HG03460 (cell line): ENCODE measurements at regions not wholly inside any gene's neighbourhood (a gene's known extent, or its start where the extent isn't known, plus 50 kb on each side); places are given as distances from the start of the nearest gene placed in this dataset.
"Not testable (repeated sequence)": the region's sequence is repeated elsewhere in the genome, so short reads cannot be mapped to it uniquely, and the experiment has no call there.

Experiments used
- ATAC-seq: cut with Tn5 transposase; IDR thresholded peaks from one replicate; pipeline ENCODE4 v1.9.1; 2021; ENCODE audit not compliant: unreplicated experiment

DNA sequence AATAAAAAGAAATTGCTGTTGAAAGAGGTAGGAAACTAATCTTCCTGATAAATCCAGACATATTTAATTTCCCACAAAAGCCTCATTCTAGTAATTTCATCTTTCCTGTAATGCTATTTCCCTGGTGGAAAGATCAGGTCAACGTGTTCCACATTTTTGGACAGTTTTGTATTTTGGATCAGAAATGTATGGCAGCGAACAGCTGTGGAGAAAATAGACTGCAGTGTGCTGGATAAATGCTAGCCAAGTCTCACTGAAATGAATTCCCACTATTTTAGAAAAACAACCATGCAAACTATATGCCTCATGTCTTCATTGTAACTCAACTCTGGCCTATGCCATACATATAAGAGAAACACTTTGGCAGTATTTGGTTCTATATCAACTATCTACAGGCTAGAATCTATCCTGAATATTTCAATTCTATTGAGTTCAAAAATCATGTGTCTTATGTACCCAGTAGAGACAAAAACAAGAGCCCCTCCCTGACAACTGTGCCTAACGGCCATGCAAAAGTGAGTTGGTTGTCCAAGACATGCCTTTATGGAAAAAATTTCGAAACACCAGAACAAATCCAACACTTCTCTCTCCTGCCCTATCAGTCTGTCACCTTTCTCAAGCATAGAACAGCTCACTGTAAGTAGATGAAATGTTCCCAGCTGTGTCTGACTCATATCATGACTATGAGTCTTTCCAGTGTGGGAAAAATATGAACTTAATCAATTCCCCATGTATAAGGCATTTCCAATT, 191.3 kb upstream of the NREP start:
- ATAC-seq, result no peak

DNA sequence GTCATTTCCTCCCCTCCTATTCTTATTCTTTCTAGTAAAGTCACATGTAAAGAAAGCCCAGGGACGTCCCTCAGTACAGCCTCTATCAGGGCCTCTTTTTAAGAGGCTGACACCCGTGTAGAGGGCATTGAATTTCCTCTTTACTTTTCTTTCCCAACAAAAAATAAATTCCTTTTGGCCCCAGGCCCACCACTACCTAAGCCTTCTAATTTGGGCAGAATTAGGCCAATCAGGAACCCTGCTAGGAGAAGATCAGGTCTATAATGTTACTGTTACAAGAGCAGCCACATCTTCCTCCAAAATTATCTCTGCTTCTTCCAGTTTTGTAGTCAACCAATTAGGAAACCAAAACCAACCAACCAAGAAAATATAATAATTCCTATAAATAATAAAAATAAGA, 189.6 kb upstream of the NREP start:
- no peak for ATAC-seq

DNA sequence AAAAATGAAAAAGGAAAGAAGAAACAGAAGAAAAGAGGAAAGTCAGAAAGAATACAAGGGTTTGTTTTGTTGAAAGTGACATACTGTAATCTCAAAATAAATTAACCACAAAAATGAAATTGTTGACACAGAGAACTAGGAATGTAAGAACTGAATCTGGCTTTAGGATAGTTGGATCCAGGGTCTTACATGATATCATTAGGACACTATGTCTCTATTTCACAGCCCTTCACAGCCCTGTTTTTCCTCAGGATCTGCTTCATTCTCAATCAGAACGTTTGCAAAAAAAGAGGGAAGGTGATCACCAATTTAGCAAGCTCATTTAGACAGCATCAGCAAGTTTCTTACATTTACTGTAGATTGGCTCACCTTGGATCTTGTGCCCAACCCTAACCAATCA, 188.5 kb upstream of the NREP start:
- no peak for ATAC-seq

DNA sequence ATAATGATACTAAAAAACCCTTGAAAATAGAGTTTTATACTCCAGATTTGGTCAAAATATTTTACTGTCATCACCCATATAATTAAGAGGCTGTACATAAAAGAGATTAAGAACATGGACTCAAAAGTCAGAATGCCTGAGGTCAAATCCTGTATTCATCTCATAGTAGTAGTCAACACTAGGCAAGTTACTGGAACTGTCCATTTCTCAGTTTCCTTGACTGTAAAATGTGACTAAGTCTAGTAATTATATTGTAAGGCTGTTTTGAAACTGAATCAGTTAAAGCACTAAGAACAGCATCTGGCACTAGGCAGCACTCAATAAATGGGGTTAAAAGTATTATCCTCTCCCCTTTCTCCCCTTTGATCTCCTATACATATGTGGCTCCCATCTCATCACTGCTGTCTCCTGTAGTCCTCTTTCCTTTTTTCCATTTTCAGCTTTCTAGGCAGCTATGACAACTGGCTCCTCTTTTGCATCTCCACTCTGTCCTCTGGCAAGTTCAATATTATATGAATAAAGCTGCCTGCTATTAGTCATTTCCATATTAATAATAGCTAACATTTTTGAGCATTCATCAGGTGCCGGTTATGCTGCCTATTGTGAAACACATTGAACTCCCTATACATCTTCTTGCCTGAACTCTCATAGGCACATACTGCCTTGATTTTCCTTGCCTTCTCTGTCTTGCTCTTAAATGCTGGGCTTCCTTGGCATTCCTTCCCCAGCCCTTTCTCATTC, 185.8 kb upstream of the NREP start:
- no peak for ATAC-seq

- no peak for ATAC-seq
Measured at GRCh38 chr5:111942201-111942600, 185.2 kb upstream of the NREP start.

DNA sequence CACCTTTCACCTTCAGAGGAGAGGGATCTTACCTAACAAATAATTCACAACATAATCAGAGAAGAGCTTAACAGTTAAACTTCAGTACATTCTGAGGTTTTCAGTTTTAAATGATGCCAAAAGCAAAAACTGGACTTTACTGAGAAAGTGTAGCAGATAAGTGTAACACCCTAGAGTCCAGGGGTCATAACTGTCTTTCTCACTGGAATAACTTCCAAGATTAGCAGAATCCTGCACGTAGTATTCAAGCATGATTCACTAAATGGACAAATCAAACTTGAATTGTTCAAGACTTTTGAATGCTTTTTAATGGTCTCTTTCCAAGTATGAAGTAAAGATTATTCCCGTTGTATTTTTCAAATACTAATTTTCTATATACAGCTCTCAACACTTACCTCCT, 180.1 kb upstream of the NREP start:
- ATAC-seq, result no peak

DNA sequence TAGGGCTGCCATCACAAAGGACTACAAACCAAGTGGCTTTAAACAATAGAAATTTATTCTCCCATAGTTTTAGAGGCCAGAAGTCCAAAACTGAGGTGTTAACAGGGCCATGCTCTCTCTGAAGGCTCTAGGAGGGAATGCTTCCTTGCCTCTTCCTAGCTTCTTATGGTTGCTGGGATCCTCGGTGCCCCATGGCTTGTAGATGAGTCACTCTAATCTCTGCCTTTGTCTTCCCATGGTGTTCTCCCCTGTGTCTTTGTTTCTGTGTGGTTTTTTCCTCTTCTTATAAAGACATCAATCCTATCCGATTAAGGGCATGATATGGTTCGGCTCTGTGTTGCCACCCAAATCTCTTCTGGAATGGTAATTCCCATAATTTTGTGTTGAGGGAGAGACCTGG, 178.8 kb upstream of the NREP start:
- ATAC-seq, result no peak

- no peak for ATAC-seq
Measured at GRCh38 chr5:111935009-111935408, 178.0 kb upstream of the NREP start.

DNA sequence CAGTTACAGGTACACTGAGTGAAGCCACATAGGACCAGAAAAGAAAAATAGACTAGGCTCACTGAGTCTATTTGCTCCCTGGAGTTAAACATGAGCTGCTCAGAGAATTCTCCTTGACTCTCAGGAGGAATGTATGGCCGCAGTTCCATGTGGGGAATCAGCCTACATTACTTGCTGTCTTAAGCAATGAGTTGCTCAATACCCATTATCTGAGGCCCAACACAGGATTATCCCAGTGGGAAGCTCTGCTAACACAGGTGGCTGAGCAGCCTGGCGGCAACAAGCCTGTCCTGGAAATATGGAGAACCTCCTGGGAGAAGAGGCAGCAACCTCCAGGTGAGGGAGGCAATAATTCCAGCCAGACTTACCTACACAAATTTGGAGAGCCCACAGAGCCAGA, 177.5 kb upstream of the NREP start:
- no peak for ATAC-seq

- no peak for ATAC-seq
Measured at GRCh38 chr5:111933086-111933485, 176.1 kb upstream of the NREP start.

GRCh38 chr5:111932628-111933027, 175.6 kb upstream of the NREP start:
- no peak for ATAC-seq

DNA sequence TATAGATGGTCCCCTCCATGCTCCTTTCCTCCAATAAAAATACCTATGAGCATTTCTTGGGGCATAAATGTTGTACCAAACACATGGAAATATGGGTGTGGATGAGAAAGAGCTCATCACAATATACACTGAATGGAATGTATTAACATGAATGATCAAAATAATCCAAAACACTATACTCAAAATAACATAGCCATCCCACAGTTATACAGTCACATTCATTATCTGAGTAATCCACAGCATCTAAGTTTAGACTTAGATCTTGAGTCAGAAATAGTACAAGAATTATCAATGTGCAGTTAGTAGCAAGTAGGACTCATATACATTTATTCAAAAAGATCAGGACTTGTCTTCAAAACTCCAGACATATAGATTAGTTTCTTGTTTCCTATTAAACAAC, 175.2 kb upstream of the NREP start:
- ATAC-seq, result no peak

- no peak for ATAC-seq
Measured at GRCh38 chr5:111931655-111932054, 174.7 kb upstream of the NREP start.

- ATAC-seq, result no peak
Measured at GRCh38 chr5:111930905-111931461, 174.0 kb upstream of the NREP start.

DNA sequence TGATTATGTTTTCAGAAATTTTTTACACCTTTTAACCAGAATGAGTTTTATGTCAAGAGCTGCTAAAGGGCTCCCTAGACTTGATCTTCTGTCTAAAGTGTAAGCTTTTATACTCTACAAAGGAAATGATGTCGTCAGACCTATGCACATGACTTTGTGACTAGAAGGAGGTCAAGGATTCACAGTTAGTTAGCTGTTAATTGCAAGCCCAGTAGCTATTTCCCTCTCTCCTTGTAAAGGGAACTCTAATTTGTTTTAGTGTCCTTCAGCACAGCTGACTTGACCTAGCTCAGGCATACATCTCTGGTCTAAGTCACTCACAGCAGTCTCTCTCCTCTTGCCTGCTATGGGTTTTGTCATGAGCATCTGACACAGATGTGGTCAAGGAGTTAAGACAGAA, 173.5 kb upstream of the NREP start:
- no peak for ATAC-seq

GRCh38 chr5:111929867-111930266, 172.9 kb upstream of the NREP start:
- no peak for ATAC-seq

DNA sequence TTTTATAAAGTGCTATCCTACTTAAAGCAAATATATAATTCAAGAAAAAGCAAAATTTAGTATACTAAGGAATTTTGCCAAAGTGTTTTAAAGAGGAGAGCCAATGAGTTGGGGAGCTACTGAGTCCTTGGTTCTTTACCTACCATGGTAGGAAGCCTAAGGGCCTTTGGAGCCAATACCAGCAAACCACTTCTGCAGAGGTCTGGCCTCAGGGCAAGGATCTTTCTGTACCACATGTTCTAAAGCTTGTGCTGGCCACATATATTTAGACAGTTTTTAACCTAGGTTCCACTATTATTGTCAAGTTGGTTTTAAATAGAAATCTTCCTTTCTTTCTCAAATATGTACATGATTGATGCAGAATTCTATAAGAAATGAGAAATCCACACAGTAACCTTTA, 172.3 kb upstream of the NREP start:
- no peak for ATAC-seq

GRCh38 chr5:111928511-111928910, 171.5 kb upstream of the NREP start:
- ATAC-seq, result no peak

DNA sequence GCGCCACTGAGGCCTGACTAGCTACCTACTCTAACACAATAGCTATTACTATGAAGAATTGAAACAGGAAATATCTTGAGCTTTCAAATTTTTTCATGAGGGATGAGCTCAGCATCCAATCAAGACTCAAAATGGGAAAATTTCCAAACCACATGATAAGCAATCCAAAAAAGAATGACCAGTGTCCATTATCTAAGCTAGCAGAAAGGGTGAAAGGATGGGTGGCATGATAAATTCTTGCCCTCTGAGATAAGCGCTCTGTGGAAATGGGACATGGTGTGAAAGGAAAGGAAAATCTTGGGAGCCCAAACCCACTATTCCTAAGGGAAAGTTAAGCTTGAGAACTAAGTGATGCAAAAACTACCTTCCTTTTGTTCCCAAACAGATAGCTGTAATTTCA, 170.2 kb upstream of the NREP start:
- ATAC-seq, result no peak

GRCh38 chr5:111926026-111926425, 169.0 kb upstream of the NREP start:
- ATAC-seq, result no peak

- no peak for ATAC-seq
Measured at GRCh38 chr5:111922344-111922743, 165.3 kb upstream of the NREP start.

DNA sequence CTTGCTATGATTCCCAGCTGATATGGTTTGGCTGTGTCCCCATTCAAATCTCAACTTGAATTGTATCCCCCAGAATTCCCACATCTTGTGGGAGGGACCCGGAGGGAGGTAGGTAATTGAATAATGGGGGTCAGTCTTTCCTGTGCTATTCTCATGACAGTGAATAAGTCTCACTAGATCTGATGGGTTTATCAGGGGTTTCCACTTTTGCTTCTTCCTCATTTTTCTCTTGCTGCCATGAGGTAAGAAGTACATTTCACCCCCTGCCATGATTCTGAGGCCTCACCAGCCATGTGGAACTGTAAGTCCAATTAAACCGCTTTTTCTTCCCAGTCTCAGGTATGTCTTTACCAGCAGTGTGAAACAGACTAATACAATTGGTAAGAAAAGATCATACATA, 164.7 kb upstream of the NREP start:
- not testable (repeated sequence) for ATAC-seq
